GM18868 (cell line): ENCODE measurements at regions not wholly inside any gene's neighbourhood (a gene's known extent, or its start where the extent isn't known, plus 50 kb on each side); places are given as distances from the start of the nearest gene placed in this dataset.
A peak's percentile ranks its signal among the peaks of the same experiment; 100 is the strongest.

Source experiments
- ATAC-seq: cut with Tn5 transposase; IDR thresholded peaks from one replicate; pipeline ENCODE4 v1.9.1; 2021; ENCODE audit warnings: mild to moderate bottlenecking, moderate library complexity; ENCODE audit not compliant: unreplicated experiment

- ATAC-seq = no peak
These were observed 328.4 kb downstream of the LPIN1 start for GRCh38 chr2:12074845-12075217.

- no peak for ATAC-seq
These were observed 329.2 kb downstream of the LPIN1 start for GRCh38 chr2:12075603-12076002.

- peak; percentile 48 for ATAC-seq
These were observed 330.4 kb downstream of the LPIN1 start for GRCh38 chr2:12076810-12077209.

GRCh38 chr2:12080360-12080759, 333.9 kb downstream of the LPIN1 start:
- ATAC-seq = no peak

- ATAC-seq = no peak
These were observed 335.2 kb downstream of the LPIN1 start for GRCh38 chr2:12081481-12082210.

GRCh38 chr2:12083081-12083581, 336.7 kb downstream of the LPIN1 start:
- ATAC-seq = no peak

GRCh38 chr2:12083713-12084419, 337.4 kb downstream of the LPIN1 start:
- ATAC-seq = no peak

- ATAC-seq = peak; percentile 64
These were observed 340.7 kb downstream of the LPIN1 start for GRCh38 chr2:12087175-12087574.

GRCh38 chr2:12087671-12088380, 341.4 kb downstream of the LPIN1 start:
- peak; percentile 30 for ATAC-seq

GRCh38 chr2:12089001-12089400, 342.6 kb downstream of the LPIN1 start:
- no peak for ATAC-seq

GRCh38 chr2:12089496-12089895, 343.1 kb downstream of the LPIN1 start:
- ATAC-seq = no peak

GRCh38 chr2:12090072-12090471, 343.6 kb downstream of the LPIN1 start:
- ATAC-seq = no peak

- no peak for ATAC-seq
These were observed 344.2 kb downstream of the LPIN1 start for GRCh38 chr2:12090590-12090989.

GRCh38 chr2:12091201-12091806, 344.9 kb downstream of the LPIN1 start:
- ATAC-seq = no peak

- no peak for ATAC-seq
These were observed 347.7 kb downstream of the LPIN1 start for GRCh38 chr2:12094134-12094533.

GRCh38 chr2:12096051-12096787, 349.8 kb downstream of the LPIN1 start:
- no peak for ATAC-seq

GRCh38 chr2:12096788-12097449, 350.5 kb downstream of the LPIN1 start:
- no peak for ATAC-seq

GRCh38 chr2:12097859-12098258, 351.4 kb downstream of the LPIN1 start:
- no peak for ATAC-seq

- no peak for ATAC-seq
These were observed 352.9 kb downstream of the LPIN1 start for GRCh38 chr2:12099374-12099773.

GRCh38 chr2:12102679-12103078, 356.2 kb downstream of the LPIN1 start:
- ATAC-seq = no peak
